OCI-LY7 (cell line): ENCODE measurements at regions not wholly inside any gene's neighbourhood (a gene's known extent, or its start where the extent isn't known, plus 50 kb on each side); places are given as distances from the start of the nearest gene placed in this dataset.

Source experiments
- BruUV-seq: library from RNA; stranded (reverse); fragments of 400-500 nt; replicated peaks from 2 replicates; lab custom pipeline; 2021; lab: Mats Ljungman, UMichigan
- CTCF ChIA-PET: fragments of 300-600 bp; sonication (Branson Sonifier 250); formaldehyde crosslinking; loops from one replicate; lab custom pipeline; 2022; ENCODE audit warnings: antibody characterized with exemption; ENCODE audit not compliant: unreplicated experiment; lab: Charles Lee
- POLR2A ChIA-PET: fragments of 300-600 bp; sonication (Branson Sonifier 250); formaldehyde crosslinking; loops from one replicate; lab custom pipeline; 2022; ENCODE audit warnings: antibody characterized with exemption; lab: Charles Lee
- DNase-seq: peaks from one replicate; pipeline ENCODE4 v3.0.0-alpha.2; 2015; ENCODE audit warnings: low spot score
- H2AFZ ChIP-seq: fragments of 200-600 bp; sonication (generic), shearing (Covaris generic); 2 replicates; pipeline ENCODE4 v1.6.1; 2014; ENCODE audit warnings: mild to moderate bottlenecking, antibody characterized with exemption, low read length, moderate library complexity
- H3K27ac ChIP-seq: fragments of 200-600 bp; sonication (generic); 2 replicates; pipeline ENCODE4 v1.5.1; 2014; ENCODE audit warnings: mixed run types, low read depth, mild to moderate bottlenecking, moderate library complexity, low read length, inconsistent platforms; ENCODE audit not compliant: poor library complexity, severe bottlenecking
- H3K36me3 ChIP-seq: fragments of 200-600 bp; sonication (generic); 2 replicates; pipeline ENCODE4 v1.6.1; 2014; ENCODE audit warnings: mild to moderate bottlenecking, antibody characterized with exemption, low read length, moderate library complexity, mixed read lengths; ENCODE audit not compliant: insufficient read depth
- H3K4me1 ChIP-seq: fragments of 200-600 bp; sonication (generic); 2 replicates; pipeline ENCODE4 v1.5.1; 2014; ENCODE audit warnings: mild to moderate bottlenecking, low read length; ENCODE audit not compliant: insufficient read depth, poor library complexity, severe bottlenecking
- H3K4me2 ChIP-seq: fragments of 200-600 bp; sonication (generic); 2 replicates; pipeline ENCODE4 v1.6.1; 2014; ENCODE audit warnings: mild to moderate bottlenecking, low read length
- H3K4me3 ChIP-seq: fragments of 200-600 bp; sonication (generic); 2 replicates; pipeline ENCODE4 v1.5.1; 2014; ENCODE audit warnings: mild to moderate bottlenecking, low read depth, low read length; ENCODE audit not compliant: poor library complexity, severe bottlenecking
- H3K79me2 ChIP-seq: fragments of 200-600 bp; sonication (generic); 2 replicates; pipeline ENCODE4 v1.6.1; 2016; ENCODE audit warnings: low read depth, mild to moderate bottlenecking, low read length, moderate library complexity, mixed read lengths; ENCODE audit not compliant: insufficient read depth
- H3K9me2 ChIP-seq: fragments of 200-600 bp; sonication (generic); 2 replicates; pipeline ENCODE4 v1.6.1; 2016; ENCODE audit warnings: mild to moderate bottlenecking, low read length, mixed read lengths; ENCODE audit not compliant: insufficient read depth
- H3K9me3 ChIP-seq: fragments of 200-600 bp; sonication (generic); 2 replicates; pipeline ENCODE4 v1.6.1; 2014; ENCODE audit warnings: mild to moderate bottlenecking, mixed run types, low read length, mixed read lengths
- H4K20me1 ChIP-seq: fragments of 200-600 bp; sonication (generic); 2 replicates; pipeline ENCODE4 v1.6.1; 2014; ENCODE audit warnings: mild to moderate bottlenecking, antibody characterized with exemption, low read length, moderate library complexity, mixed read lengths; ENCODE audit not compliant: insufficient read depth
- CTCF ChIP-seq: fragments of 200-600 bp; sonication (generic); conservative IDR thresholded peaks from 2 replicates; pipeline ENCODE4 v1.5.1; 2014; ENCODE audit warnings: mild to moderate bottlenecking, antibody characterized with exemption, low read length, moderate library complexity, mixed read lengths
- EZH2phosphoT487 ChIP-seq: fragments of 200-600 bp; sonication (generic); IDR thresholded peaks from 2 replicates; pipeline ENCODE4 v1.6.1; 2018; ENCODE audit warnings: low read depth, borderline replicate concordance, mild to moderate bottlenecking, mixed run types, antibody characterized with exemption, low read length, moderate library complexity, mixed read lengths
- intact Hi-C: fragments of 100-400 bp; cut with micrococcal nuclease; formaldehyde crosslinking; loops from one replicate; pipeline ENCODE4 v1.10.0; 2022; ENCODE audit not compliant: unreplicated experiment

GRCh38 chr11:91365986-91366585 is 858.5 kb upstream of the FAT3 start:
- H3K9me3 ChIP-seq: no peaks in the 10 kb centered on the region
- no peaks in the 10 kb centered on the region for H3K36me3 ChIP-seq
- no TSS peak for BruUV-seq
- ChIA-PET CTCF (no interaction called here), POLR2A (no interaction called here)
- H3K27ac ChIP-seq: no peak overlapping the region
- no peak for DNase-seq
- no peaks in the 10 kb centered on the region for H3K4me1 ChIP-seq
- no peaks in the 10 kb centered on the region for H3K79me2 ChIP-seq
- TF ChIP-seq CTCF: no peak
- TF ChIP-seq EZH2phosphoT487: no peak
- no peaks in the 10 kb centered on the region for H4K20me1 ChIP-seq
- H3K4me2 ChIP-seq: no peak overlapping the region
- no peak overlapping the region for H2AFZ ChIP-seq
- intact Hi-C loops: no loop called here
- H3K4me3 ChIP-seq: no peak overlapping the region
- H3K9me2 ChIP-seq: no peaks in the 10 kb centered on the region

GRCh38 chr11:91350931-91351330 is 873.7 kb upstream of the FAT3 start:
- H3K9me3 ChIP-seq: no peaks in the 10 kb centered on the region
- H3K79me2 ChIP-seq: no peaks in the 10 kb centered on the region
- BruUV-seq: no TSS peak
- H3K27ac ChIP-seq: no peak overlapping the region
- H3K36me3 ChIP-seq: no peaks in the 10 kb centered on the region
- ChIA-PET POLR2A (no interaction called here), CTCF (no interaction called here)
- TF ChIP-seq CTCF (no peak), EZH2phosphoT487 (no peak)
- no peaks in the 10 kb centered on the region for H3K4me1 ChIP-seq
- H3K4me2 ChIP-seq: no peak overlapping the region
- no peak for DNase-seq
- no peak overlapping the region for H2AFZ ChIP-seq
- H3K9me2 ChIP-seq: no peaks in the 10 kb centered on the region
- H3K4me3 ChIP-seq: no peak overlapping the region
- intact Hi-C loops: no loop called here
- no peaks in the 10 kb centered on the region for H4K20me1 ChIP-seq

GRCh38 chr11:91326751-91327150 is 897.9 kb upstream of the FAT3 start:
- intact Hi-C loops: no loop called here
- TF ChIP-seq CTCF (no peak), EZH2phosphoT487 (no peak)
- Histone ChIP-seq H3K4me3 (no peak overlapping the region), H3K27ac (no peak overlapping the region), H3K79me2 (no peaks in the 10 kb centered on the region), H2AFZ (no peak overlapping the region), H3K4me2 (no peak overlapping the region), H4K20me1 (no peaks in the 10 kb centered on the region), H3K4me1 (no peaks in the 10 kb centered on the region), H3K36me3 (no peaks in the 10 kb centered on the region), H3K9me2 (no peaks in the 10 kb centered on the region), H3K9me3 (no peaks in the 10 kb centered on the region)
- no peak for DNase-seq
- no TSS peak for BruUV-seq
- CTCF ChIA-PET: no interaction called here
- POLR2A ChIA-PET: no interaction called here
